ENCODE measurements at regions not wholly inside any gene's neighbourhood (a gene's known extent, or its start where the extent isn't known, plus 50 kb on each side); places are given as distances from the start of the nearest gene placed in this dataset.

- DNase-seq (no peak), ATAC-seq (no peak)
- H3K27ac ChIP-seq, result no peak overlapping the region
- no peaks in the 10 kb centered on the region for H3K9me3 ChIP-seq
- H3K4me1 ChIP-seq, result peaks cover 0 to 4% of the 10 kb centered on the region in 2 donors
- H3K27me3 ChIP-seq, result no peaks in the 10 kb centered on the region
- intact Hi-C loops (cut with DNase I; ENCODE audit: low total_unique reads), result no loop called here
- in situ Hi-C loops (cut with MboI; ENCODE audit: low sequenced_read_pairs in 4 of 4), result no loop called here
- no peaks in the 10 kb centered on the region for H3K36me3 ChIP-seq
- TF ChIP-seq POLR2A (IDR thresholded peaks at IDR 0.05), result no peak
- TF ChIP-seq, protein P1, sequence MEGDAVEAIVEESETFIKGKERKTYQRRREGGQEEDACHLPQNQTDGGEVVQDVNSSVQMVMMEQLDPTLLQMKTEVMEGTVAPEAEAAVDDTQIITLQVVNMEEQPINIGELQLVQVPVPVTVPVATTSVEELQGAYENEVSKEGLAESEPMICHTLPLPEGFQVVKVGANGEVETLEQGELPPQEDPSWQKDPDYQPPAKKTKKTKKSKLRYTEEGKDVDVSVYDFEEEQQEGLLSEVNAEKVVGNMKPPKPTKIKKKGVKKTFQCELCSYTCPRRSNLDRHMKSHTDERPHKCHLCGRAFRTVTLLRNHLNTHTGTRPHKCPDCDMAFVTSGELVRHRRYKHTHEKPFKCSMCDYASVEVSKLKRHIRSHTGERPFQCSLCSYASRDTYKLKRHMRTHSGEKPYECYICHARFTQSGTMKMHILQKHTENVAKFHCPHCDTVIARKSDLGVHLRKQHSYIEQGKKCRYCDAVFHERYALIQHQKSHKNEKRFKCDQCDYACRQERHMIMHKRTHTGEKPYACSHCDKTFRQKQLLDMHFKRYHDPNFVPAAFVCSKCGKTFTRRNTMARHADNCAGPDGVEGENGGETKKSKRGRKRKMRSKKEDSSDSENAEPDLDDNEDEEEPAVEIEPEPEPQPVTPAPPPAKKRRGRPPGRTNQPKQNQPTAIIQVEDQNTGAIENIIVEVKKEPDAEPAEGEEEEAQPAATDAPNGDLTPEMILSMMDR (IDR thresholded peaks at IDR 0.05 in 4 of 5, conservative IDR thresholded peaks at IDR 0.05 in 1 of 5), result no peak
- H3K4me3 ChIP-seq, result no peak overlapping the region
Measured at GRCh38 chr1:199010933-199011332, 372.1 kb downstream of the PTPRC start.

- in situ Hi-C loops (cut with MboI; ENCODE audit: low sequenced_read_pairs in 4 of 4) (no loop called here), intact Hi-C loops (cut with DNase I; ENCODE audit: low total_unique reads) (no loop called here)
- H3K27me3 ChIP-seq, result no peaks in the 10 kb centered on the region
- DNase-seq (no peak), ATAC-seq (no peak)
- H3K36me3 ChIP-seq, result no peaks in the 10 kb centered on the region
- H3K27ac ChIP-seq, result no peak overlapping the region
- no peak for TF ChIP-seq POLR2A (IDR thresholded peaks at IDR 0.05)
- TF ChIP-seq, protein P1 (IDR thresholded peaks at IDR 0.05 in 4 of 5, conservative IDR thresholded peaks at IDR 0.05 in 1 of 5), result no peak
- H3K4me3 ChIP-seq, result no peak overlapping the region
- H3K9me3 ChIP-seq, result no peaks in the 10 kb centered on the region
- no peaks in the 10 kb centered on the region for H3K4me1 ChIP-seq
Measured at GRCh38 chr1:199015799-199016198, 377.0 kb downstream of the PTPRC start.

DNA sequence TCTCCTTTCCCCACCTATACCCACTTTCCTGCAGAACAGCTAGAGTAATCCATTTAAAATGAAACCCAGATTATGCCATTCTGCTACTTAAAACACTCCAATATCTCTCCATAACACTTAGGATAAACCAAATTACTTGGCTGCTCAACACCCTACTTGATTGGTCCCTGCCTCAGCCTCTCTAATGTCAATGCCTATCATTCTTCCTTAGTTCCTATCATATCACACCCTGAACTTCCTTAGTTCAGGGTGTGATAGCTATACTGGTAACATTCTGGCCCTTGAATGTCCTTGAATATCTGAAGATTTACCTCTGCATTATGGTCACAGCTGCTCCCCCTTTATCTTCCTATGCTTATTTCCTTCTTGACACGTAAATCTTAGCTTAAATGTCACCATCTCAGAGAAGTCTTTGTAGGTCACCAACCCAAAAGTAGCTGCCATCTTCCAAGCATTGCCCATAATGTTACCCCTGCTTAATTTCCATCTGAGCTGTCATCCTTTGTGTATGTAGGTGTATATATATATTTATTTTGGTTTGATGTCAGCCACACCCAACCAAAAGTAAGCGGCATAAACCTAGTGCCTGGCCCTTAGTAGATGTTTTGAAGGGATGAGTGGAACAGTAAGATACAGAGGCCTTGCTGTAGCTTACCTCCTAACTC is 379.8 kb downstream of the PTPRC start:
- intact Hi-C loops (cut with DNase I; ENCODE audit: low total_unique reads), result no loop called here
- no peaks in the 10 kb centered on the region for H3K4me1 ChIP-seq
- no peaks in the 10 kb centered on the region for H3K36me3 ChIP-seq
- H3K27ac ChIP-seq, result no peak overlapping the region
- in situ Hi-C loops (cut with MboI; ENCODE audit: low sequenced_read_pairs in 4 of 4), result no loop called here
- ATAC-seq, result no peak
- H3K9me3 ChIP-seq, result no peaks in the 10 kb centered on the region
- no peak for TF ChIP-seq POLR2A (IDR thresholded peaks at IDR 0.05)
- H3K4me3 ChIP-seq, result no peak overlapping the region
- no peaks in the 10 kb centered on the region for H3K27me3 ChIP-seq
- DNase-seq, result no peak

GRCh38 chr1:199020051-199020450 is 381.2 kb downstream of the PTPRC start:
- in situ Hi-C loops (cut with MboI; ENCODE audit: low sequenced_read_pairs in 4 of 4) (no loop called here), intact Hi-C loops (cut with DNase I; ENCODE audit: low total_unique reads) (no loop called here)
- no peaks in the 10 kb centered on the region for H3K36me3 ChIP-seq
- ATAC-seq (no peak), DNase-seq (no peak)
- H3K4me1 ChIP-seq, result no peaks in the 10 kb centered on the region
- TF ChIP-seq POLR2A (IDR thresholded peaks at IDR 0.05), result no peak
- TF ChIP-seq, protein P1 (IDR thresholded peaks at IDR 0.05 in 4 of 5, conservative IDR thresholded peaks at IDR 0.05 in 1 of 5), result no peak
- no peak overlapping the region for H3K4me3 ChIP-seq
- no peaks in the 10 kb centered on the region for H3K9me3 ChIP-seq
- no peak overlapping the region for H3K27ac ChIP-seq
- H3K27me3 ChIP-seq, result no peaks in the 10 kb centered on the region

- Histone ChIP-seq H3K36me3 (no peaks in the 10 kb centered on the region), H3K4me1 (no peaks in the 10 kb centered on the region), H3K27ac (no peak overlapping the region), H3K9me3 (no peaks in the 10 kb centered on the region), H3K27me3 (no peaks in the 10 kb centered on the region), H3K4me3 (no peak overlapping the region)
- TF ChIP-seq, protein P1 (IDR thresholded peaks at IDR 0.05 in 4 of 5, conservative IDR thresholded peaks at IDR 0.05 in 1 of 5), result no peak
- no peak for TF ChIP-seq POLR2A (IDR thresholded peaks at IDR 0.05)
- in situ Hi-C loops (cut with MboI; ENCODE audit: low sequenced_read_pairs in 4 of 4), result no loop called here
- intact Hi-C loops (cut with DNase I; ENCODE audit: low total_unique reads), result no loop called here
- ATAC-seq (no peak), DNase-seq (no peak)
Measured at GRCh38 chr1:199020904-199021303, 382.1 kb downstream of the PTPRC start.

All from gastrocnemius medialis (tissue), 4 donors.